ENCODE measurements at regions not wholly inside any gene's neighbourhood (a gene's known extent, or its start where the extent isn't known, plus 50 kb on each side); places are given as distances from the start of the nearest gene placed in this dataset.
A peak's percentile ranks its signal among the peaks of the same experiment; 100 is the strongest.

GRCh38 chr22:27476729-27477128 is 324.8 kb downstream of the MN1 start:
- no peak for DNase-seq (ENCODE audit: low spot score)

GRCh38 chr22:27477171-27477570 is 324.4 kb downstream of the MN1 start:
- DNase-seq (ENCODE audit: low spot score): no peak

- peak; percentile 31 for DNase-seq (ENCODE audit: low spot score)
These were observed 321.1 kb downstream of the MN1 start for GRCh38 chr22:27480487-27480886.

GRCh38 chr22:27482402-27482801 is 319.2 kb downstream of the MN1 start:
- DNase-seq (ENCODE audit: low spot score): no peak

GRCh38 chr22:27483095-27483785 is 318.3 kb downstream of the MN1 start:
- no peak for DNase-seq (ENCODE audit: low spot score)

GRCh38 chr22:27485842-27486241 is 315.7 kb downstream of the MN1 start:
- no peak for DNase-seq (ENCODE audit: low spot score)

GRCh38 chr22:27487600-27488452 is 313.7 kb downstream of the MN1 start:
- no peak for DNase-seq (ENCODE audit: low spot score)

- peak; percentile 25 for DNase-seq (ENCODE audit: low spot score)
These were observed 312.9 kb downstream of the MN1 start for GRCh38 chr22:27488456-27489177.

GRCh38 chr22:27489178-27489675 is 312.3 kb downstream of the MN1 start:
- no peak for DNase-seq (ENCODE audit: low spot score)

- no peak for DNase-seq (ENCODE audit: low spot score)
These were observed 311.5 kb downstream of the MN1 start for GRCh38 chr22:27490080-27490479.

- no peak for DNase-seq (ENCODE audit: low spot score)
These were observed 309.7 kb downstream of the MN1 start for GRCh38 chr22:27491888-27492287.

GRCh38 chr22:27492566-27493201 is 308.9 kb downstream of the MN1 start:
- no peak for DNase-seq (ENCODE audit: low spot score)

GRCh38 chr22:27493796-27494195 is 307.8 kb downstream of the MN1 start:
- DNase-seq (ENCODE audit: low spot score): no peak

GRCh38 chr22:27494785-27495184 is 306.8 kb downstream of the MN1 start:
- DNase-seq (ENCODE audit: low spot score): no peak

- no peak for DNase-seq (ENCODE audit: low spot score)
These were observed 306.2 kb downstream of the MN1 start for GRCh38 chr22:27495325-27495724.

GRCh38 chr22:27499121-27499520 is 302.4 kb downstream of the MN1 start:
- no peak for DNase-seq (ENCODE audit: low spot score)

- DNase-seq (ENCODE audit: low spot score): no peak
These were observed 300.2 kb downstream of the MN1 start for GRCh38 chr22:27501191-27501936.

GRCh38 chr22:27502327-27502726 is 299.2 kb downstream of the MN1 start:
- no peak for DNase-seq (ENCODE audit: low spot score)

- no peak for DNase-seq (ENCODE audit: low spot score)
These were observed 296.9 kb downstream of the MN1 start for GRCh38 chr22:27504360-27505253.

GRCh38 chr22:27507111-27507611 is 294.4 kb downstream of the MN1 start:
- DNase-seq (ENCODE audit: low spot score): no peak
